Adrenal gland (tissue), 5 donors: ENCODE measurements at regions not wholly inside any gene's neighbourhood (a gene's known extent, or its start where the extent isn't known, plus 50 kb on each side); places are given as distances from the start of the nearest gene placed in this dataset.

Source experiments
- POLR2A ChIP-seq, 2 donors: fragments of 450-650 bp; IDR thresholded peaks; one replicate each; pipeline ENCODE4 v1.6.1; 2017; ENCODE audit warnings: antibody characterized with exemption in 2 of 2, mild to moderate bottlenecking in 2 of 2, moderate library complexity in 1 of 2
- TF ChIP-seq, protein P1 (sequence below), 6 experiments: fragments of 450-650 bp in 4 of 6; fragments of 200-600 bp in 2 of 6; sonication (generic) in 1 of 6; IDR thresholded peaks; 1 replicate in 5 of 6; 2 replicates in 1 of 6; pipeline versions ENCODE4 v1.5.1 to v1.8.0; 2016 to 2021; ENCODE audit warnings: antibody characterized with exemption in 6 of 6, mild to moderate bottlenecking in 2 of 6, moderate library complexity in 1 of 6
- donor health status: DM: no; HTN: no; CAD: no.

GRCh38 chr13:89695343-89696257, 1651.9 kb upstream of the MIR17HG start:
- TF ChIP-seq POLR2A (IDR thresholded peaks at IDR 0.05): no peak
- TF ChIP-seq, protein P1, sequence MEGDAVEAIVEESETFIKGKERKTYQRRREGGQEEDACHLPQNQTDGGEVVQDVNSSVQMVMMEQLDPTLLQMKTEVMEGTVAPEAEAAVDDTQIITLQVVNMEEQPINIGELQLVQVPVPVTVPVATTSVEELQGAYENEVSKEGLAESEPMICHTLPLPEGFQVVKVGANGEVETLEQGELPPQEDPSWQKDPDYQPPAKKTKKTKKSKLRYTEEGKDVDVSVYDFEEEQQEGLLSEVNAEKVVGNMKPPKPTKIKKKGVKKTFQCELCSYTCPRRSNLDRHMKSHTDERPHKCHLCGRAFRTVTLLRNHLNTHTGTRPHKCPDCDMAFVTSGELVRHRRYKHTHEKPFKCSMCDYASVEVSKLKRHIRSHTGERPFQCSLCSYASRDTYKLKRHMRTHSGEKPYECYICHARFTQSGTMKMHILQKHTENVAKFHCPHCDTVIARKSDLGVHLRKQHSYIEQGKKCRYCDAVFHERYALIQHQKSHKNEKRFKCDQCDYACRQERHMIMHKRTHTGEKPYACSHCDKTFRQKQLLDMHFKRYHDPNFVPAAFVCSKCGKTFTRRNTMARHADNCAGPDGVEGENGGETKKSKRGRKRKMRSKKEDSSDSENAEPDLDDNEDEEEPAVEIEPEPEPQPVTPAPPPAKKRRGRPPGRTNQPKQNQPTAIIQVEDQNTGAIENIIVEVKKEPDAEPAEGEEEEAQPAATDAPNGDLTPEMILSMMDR (IDR thresholded peaks at IDR 0.05): peak; percentile 37 to 89 (median 83)
